HepG2 (cell line): ENCODE measurements at regions not wholly inside any gene's neighbourhood (a gene's known extent, or its start where the extent isn't known, plus 50 kb on each side); places are given as distances from the start of the nearest gene placed in this dataset.

Source experiments
- ATF6 ChIP-seq: sonication (generic); formaldehyde crosslinking; conservative IDR thresholded peaks from 2 replicates; pipeline ENCODE4 v1.4.0; 2020; ENCODE audit warnings: missing genetic modification reagents
- CHD2 ChIP-seq: IDR thresholded peaks from 2 replicates; pipeline ENCODE4 v1.6.1; 2011; ENCODE audit warnings: low read depth, low read length, improper control_type of control experiment
- CTCF ChIP-seq: sonication (generic); formaldehyde crosslinking; IDR thresholded peaks from 2 replicates; pipeline ENCODE4 v1.5.0; 2020; ENCODE audit warnings: mild to moderate bottlenecking, missing genetic modification reagents, moderate library complexity
- EZH2 ChIP-seq: conservative IDR thresholded peaks from 2 replicates; pipeline ENCODE4 v1.6.1; 2012; ENCODE audit warnings: mild to moderate bottlenecking, low read depth, low read length, moderate library complexity
- HMG20A ChIP-seq: IDR thresholded peaks from 2 replicates; pipeline ENCODE4 v1.6.1; 2016; ENCODE audit warnings: borderline replicate concordance
- HOXA5 ChIP-seq: sonication (generic); formaldehyde crosslinking; IDR thresholded peaks from 2 replicates; pipeline ENCODE4 v1.4.0; 2020; ENCODE audit warnings: missing genetic modification reagents
- IRF2 ChIP-seq: IDR thresholded peaks from 2 replicates; pipeline ENCODE4 v1.6.1; 2018; ENCODE audit warnings: missing genetic modification reagents, missing compliant biosample characterization
- MTA1 ChIP-seq: sonication (generic); formaldehyde crosslinking; IDR thresholded peaks from 2 replicates; pipeline ENCODE4 v1.4.0; 2020; ENCODE audit warnings: missing genetic modification reagents, mild to moderate bottlenecking, borderline replicate concordance
- PAXIP1 ChIP-seq: sonication (generic); formaldehyde crosslinking; conservative IDR thresholded peaks from 2 replicates; pipeline ENCODE4 v1.4.0; 2020; ENCODE audit warnings: mild to moderate bottlenecking, missing genetic modification reagents, moderate library complexity
- POLR2A ChIP-seq, 2 experiments: IDR thresholded peaks; 2 replicates each; pipeline ENCODE4 v1.6.1; 2011; ENCODE audit warnings: low read depth in 2 of 2, low read length in 2 of 2, mild to moderate bottlenecking in 1 of 2, moderate library complexity in 1 of 2; ENCODE audit not compliant: insufficient read depth in 1 of 2
- RFXANK ChIP-seq: IDR thresholded peaks from 2 replicates; pipeline ENCODE4 v1.6.1; 2016
- SUZ12 ChIP-seq: fragments of 150-350 bp; IDR thresholded peaks from 2 replicates; pipeline ENCODE4 v1.6.1; 2014; ENCODE audit warnings: low read depth, low read length
- TBX3 ChIP-seq: fragments of 450-650 bp; IDR thresholded peaks from 2 replicates; pipeline ENCODE4 v1.6.1; 2017; ENCODE audit warnings: antibody characterized with exemption, mild to moderate bottlenecking, inconsistent platforms, borderline replicate concordance
- TF ChIP-seq, protein P1 (sequence below), 2 experiments: sonication (generic) in 1 of 2; formaldehyde crosslinking in 1 of 2; IDR thresholded peaks; 2 replicates each; pipeline versions ENCODE4 v1.5.1 to v1.6.1; 2011 to 2020; ENCODE audit warnings: borderline replicate concordance in 1 of 2, low read depth in 1 of 2, low read length in 1 of 2, mild to moderate bottlenecking in 1 of 2, missing genetic modification reagents in 1 of 2, moderate library complexity in 1 of 2

DNA sequence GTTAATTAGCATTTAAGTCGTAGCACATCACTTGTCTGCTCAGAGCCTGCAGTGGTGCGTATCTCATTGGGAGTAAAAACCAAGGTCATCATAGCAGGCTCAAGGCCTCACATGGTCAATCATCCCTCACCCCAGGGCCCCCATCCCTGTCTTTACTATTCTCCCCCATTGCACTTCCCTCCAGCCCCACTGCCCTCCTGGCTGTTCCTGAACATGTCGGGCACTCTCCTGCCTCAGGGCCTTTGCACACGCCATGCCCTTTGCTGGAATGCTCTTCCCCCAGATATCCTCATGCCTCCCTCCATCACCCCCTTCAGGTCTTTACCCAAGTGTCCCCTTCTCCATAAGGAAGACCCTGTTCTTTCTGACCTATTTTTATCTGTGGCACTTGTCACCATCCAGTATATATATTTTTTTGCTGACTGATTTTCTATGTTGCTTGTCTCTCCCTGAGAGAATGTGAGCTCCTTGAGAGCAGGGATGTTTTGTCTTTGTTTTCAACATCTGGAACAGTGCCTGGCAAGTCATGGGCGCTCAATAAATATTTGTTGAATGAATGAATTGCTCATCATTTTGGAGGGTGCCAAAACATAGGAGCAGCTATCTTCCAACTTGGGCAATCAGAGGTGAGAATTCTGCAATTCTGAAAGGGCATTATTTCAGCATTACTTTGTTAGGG is 74.1 kb upstream of the POU3F1 start:
- no peak for TF ChIP-seq MTA1
- TF ChIP-seq EZH2 = no peak
- no peak for TF ChIP-seq POLR2A (IDR thresholded peaks at IDR 0.05; ENCODE audit: insufficient read depth in 1 of 2, low read depth in 2 of 2, low read length in 2 of 2)
- TF ChIP-seq TBX3 = no peak
- TF ChIP-seq CTCF (CRISPR knock-in tag) = no peak
- TF ChIP-seq IRF2 (CRISPR knock-in tag) = no peak
- TF ChIP-seq ATF6 = no peak
- no peak for TF ChIP-seq HOXA5 (CRISPR knock-in tag)
- TF ChIP-seq PAXIP1 (CRISPR knock-in tag) = no peak
- TF ChIP-seq, protein P1, sequence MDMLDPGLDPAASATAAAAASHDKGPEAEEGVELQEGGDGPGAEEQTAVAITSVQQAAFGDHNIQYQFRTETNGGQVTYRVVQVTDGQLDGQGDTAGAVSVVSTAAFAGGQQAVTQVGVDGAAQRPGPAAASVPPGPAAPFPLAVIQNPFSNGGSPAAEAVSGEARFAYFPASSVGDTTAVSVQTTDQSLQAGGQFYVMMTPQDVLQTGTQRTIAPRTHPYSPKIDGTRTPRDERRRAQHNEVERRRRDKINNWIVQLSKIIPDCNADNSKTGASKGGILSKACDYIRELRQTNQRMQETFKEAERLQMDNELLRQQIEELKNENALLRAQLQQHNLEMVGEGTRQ (IDR thresholded peaks at IDR 0.05; ENCODE audit: low read depth, low read length) = no peak
- TF ChIP-seq, protein P1 (CRISPR knock-in tag; IDR thresholded peaks at IDR 0.05; ENCODE audit: borderline replicate concordance) = no peak
- no peak for TF ChIP-seq CHD2
- no peak for TF ChIP-seq HMG20A (CRISPR knock-in tag)
- TF ChIP-seq RFXANK (CRISPR knock-in tag) = no peak
- TF ChIP-seq SUZ12 = no peak
